ENCODE measurements at regions not wholly inside any gene's neighbourhood (a gene's known extent, or its start where the extent isn't known, plus 50 kb on each side); places are given as distances from the start of the nearest gene placed in this dataset.

DNA sequence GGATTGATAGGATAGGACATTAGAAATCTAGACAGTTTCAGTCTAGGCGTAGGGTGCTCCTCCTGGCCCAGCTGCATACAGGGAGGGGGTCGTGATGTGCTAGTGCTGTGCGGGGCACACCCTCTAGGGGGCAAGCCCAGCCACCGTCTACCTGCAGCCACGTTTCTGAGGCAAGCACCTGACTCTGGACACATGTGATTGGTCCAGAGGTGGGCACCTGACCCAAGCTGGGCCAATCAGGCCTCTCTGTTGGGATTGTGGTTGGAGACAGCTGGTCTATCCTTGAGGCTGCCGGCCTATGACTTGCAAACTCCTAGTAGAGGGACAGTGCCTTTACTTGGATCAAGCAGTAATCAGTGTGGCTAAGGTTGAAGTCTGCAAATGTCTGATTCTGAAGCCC, 317.1 kb downstream of the BMP7 start:
- Histone ChIP-seq H3K23me2 (ENCODE audit: insufficient read length, low read depth, low read length, poor library complexity, severe bottlenecking) (no peaks in the 10 kb centered on the region), H3K4me2 (ENCODE audit: insufficient read depth, insufficient read length, low read length) (no peak overlapping the region), H4K91ac (ENCODE audit: insufficient read length, low read depth, low read length) (no peak overlapping the region), H3K27ac (ENCODE audit: insufficient read length, low read depth, low read length) (no peak overlapping the region), H2BK15ac (ENCODE audit: low read depth, low read length) (no peak overlapping the region), H4K20me1 (ENCODE audit: control insufficient read depth, insufficient read depth, insufficient read length) (no peaks in the 10 kb centered on the region), H2BK5ac (ENCODE audit: insufficient read length, low read length) (no peak overlapping the region), H3K18ac (ENCODE audit: insufficient read length, low read depth, low read length) (no peak overlapping the region), H3K9me3 (ENCODE audit: control insufficient read depth, low read depth, low read length) (no peaks in the 10 kb centered on the region), H2AFZ (ENCODE audit: low read length) (no peak overlapping the region), H4K8ac (replicated peaks; ENCODE audit: insufficient read length, low read depth, low read length) (no peak overlapping the region), H3K4ac (ENCODE audit: low read depth, low read length) (no peak overlapping the region), H3K14ac (ENCODE audit: insufficient read depth, low read length) (no peak overlapping the region), H3K23ac (ENCODE audit: insufficient read length, low read depth, low read length) (no peak overlapping the region), H2BK20ac (ENCODE audit: low read depth, low read length, poor library complexity, severe bottlenecking) (no peak overlapping the region), H3K79me2 (ENCODE audit: insufficient read depth, low read length) (no peaks in the 10 kb centered on the region), H2BK12ac (ENCODE audit: insufficient read length, low read depth, low read length) (no peak overlapping the region), H3K79me1 (ENCODE audit: insufficient read depth, low read depth, low read length, poor library complexity, severe bottlenecking) (no peaks in the 10 kb centered on the region), H4K5ac (ENCODE audit: insufficient read length, low read depth, low read length) (no peak overlapping the region), H2AK5ac (ENCODE audit: insufficient read length, low read length) (no peak overlapping the region), H3K4me1 (ENCODE audit: insufficient read depth, low read length) (peaks cover 2% of the 10 kb centered on the region; the same call in 1 of the 2 replicates), H2BK120ac (ENCODE audit: low read depth, low read length, poor library complexity, severe bottlenecking) (no peak overlapping the region), H3K56ac (ENCODE audit: insufficient read length, low read depth, low read length) (no peak overlapping the region), H3K9ac (ENCODE audit: extremely low read depth, insufficient read length, low read length) (no peak overlapping the region), H3K27me3 (ENCODE audit: insufficient read depth, low read length) (no peaks in the 10 kb centered on the region), H3T11ph (ENCODE audit: low read length) (no peak overlapping the region)
- TF ChIP-seq, protein P1, sequence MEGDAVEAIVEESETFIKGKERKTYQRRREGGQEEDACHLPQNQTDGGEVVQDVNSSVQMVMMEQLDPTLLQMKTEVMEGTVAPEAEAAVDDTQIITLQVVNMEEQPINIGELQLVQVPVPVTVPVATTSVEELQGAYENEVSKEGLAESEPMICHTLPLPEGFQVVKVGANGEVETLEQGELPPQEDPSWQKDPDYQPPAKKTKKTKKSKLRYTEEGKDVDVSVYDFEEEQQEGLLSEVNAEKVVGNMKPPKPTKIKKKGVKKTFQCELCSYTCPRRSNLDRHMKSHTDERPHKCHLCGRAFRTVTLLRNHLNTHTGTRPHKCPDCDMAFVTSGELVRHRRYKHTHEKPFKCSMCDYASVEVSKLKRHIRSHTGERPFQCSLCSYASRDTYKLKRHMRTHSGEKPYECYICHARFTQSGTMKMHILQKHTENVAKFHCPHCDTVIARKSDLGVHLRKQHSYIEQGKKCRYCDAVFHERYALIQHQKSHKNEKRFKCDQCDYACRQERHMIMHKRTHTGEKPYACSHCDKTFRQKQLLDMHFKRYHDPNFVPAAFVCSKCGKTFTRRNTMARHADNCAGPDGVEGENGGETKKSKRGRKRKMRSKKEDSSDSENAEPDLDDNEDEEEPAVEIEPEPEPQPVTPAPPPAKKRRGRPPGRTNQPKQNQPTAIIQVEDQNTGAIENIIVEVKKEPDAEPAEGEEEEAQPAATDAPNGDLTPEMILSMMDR (conservative IDR thresholded peaks at IDR 0.05), result peak; percentile 45; the same call in 2 of the 3 replicates
- no peak overlapping the region for H3K4me3 Mint-ChIP-seq
- H3K9me3 Mint-ChIP-seq, result no peaks in the 10 kb centered on the region
- no peak overlapping the region for H3K27ac Mint-ChIP-seq
- peaks cover 25% of the 10 kb centered on the region for H3K27me3 Mint-ChIP-seq (ENCODE audit: low read depth)
- H3K36me3 Mint-ChIP-seq (ENCODE audit: insufficient read depth in 1 of 3, low read depth in 3 of 3), result no peaks in the 10 kb centered on the region
- DNase-seq, result peak; percentile 74
- no CpG with 5 or more reads among the region's 6 CpGs for WGBS (ENCODE audit: extremely low coverage, insufficient read length, low lambda C conversion rate)
- H3K4me1 Mint-ChIP-seq, result peaks cover 11 to 24% of the 10 kb centered on the region in 2 experiments
